GM18909 (cell line): ENCODE measurements at regions not wholly inside any gene's neighbourhood (a gene's known extent, or its start where the extent isn't known, plus 50 kb on each side); places are given as distances from the start of the nearest gene placed in this dataset.

Source experiments
- ATAC-seq: cut with Tn5 transposase; IDR thresholded peaks from one replicate; pipeline ENCODE4 v1.9.1; 2021; ENCODE audit warnings: mild to moderate bottlenecking; ENCODE audit not compliant: unreplicated experiment, poor library complexity

DNA sequence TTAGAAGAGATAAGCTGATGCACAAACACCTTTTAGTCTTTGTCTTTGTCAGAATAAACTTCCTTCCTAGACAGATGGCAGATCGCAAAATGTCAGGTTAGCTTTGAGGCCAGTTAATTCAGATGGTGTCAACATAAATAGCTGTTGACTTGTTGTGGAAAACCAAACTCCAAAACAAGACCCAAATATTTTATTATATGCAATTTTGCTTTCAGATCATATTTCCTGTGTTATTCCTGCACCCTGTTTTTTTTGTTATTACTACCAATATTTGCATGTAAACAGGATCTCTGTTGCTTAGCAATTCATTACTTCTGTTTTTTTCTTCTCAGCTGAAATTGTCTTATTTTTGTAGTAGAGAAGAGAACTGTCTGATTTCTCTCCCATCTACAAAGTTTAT, 316.0 kb downstream of the ETS1 start:
- no peak for ATAC-seq

- ATAC-seq, result no peak
Observed at GRCh38 chr11:128269466-128269865, 317.9 kb downstream of the ETS1 start.

GRCh38 chr11:128266893-128267292, 320.5 kb downstream of the ETS1 start:
- ATAC-seq, result no peak

GRCh38 chr11:128262463-128263345, 324.7 kb downstream of the ETS1 start:
- ATAC-seq, result no peak

DNA sequence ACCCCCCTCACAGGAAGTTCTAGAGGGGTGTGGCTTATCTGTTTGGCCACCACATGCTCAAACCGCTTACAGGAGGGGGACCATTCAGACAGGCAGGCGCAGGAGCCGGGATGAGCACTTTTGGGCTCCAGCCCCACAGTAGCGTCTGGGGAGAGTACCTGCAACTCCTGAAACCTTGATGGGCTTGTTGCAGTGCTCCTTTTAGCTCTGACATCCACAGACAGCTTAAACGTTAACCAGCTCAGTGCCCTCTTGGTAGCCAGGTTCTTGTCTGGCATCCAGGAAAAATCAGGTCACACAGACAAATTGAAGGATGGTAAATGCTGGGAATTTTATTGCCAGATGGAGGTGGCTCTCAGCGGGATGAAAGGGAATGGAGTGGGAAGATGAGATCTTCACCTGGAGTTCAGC, 326.3 kb downstream of the ETS1 start:
- ATAC-seq, result no peak

GRCh38 chr11:128260398-128260797, 327.0 kb downstream of the ETS1 start:
- no peak for ATAC-seq

GRCh38 chr11:128259816-128260215, 327.5 kb downstream of the ETS1 start:
- ATAC-seq, result no peak

DNA sequence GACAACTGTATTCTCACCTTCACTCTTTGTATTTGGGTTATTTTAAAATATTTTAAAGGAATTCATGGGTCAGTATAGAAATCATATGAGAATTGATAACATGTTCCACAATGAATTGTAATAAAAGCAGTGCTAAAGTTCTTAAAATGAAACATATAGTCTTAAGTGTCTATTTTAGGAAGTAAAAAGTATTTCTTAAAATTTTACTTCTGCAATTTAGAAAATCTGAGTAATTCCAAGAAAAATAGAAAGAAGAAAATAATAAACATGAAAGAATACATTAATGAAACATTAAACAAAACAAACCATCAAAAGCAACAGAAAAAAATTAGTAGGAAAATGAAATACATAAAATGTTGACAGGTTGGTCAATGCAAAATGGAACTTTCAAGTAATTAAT, 332.4 kb downstream of the ETS1 start:
- ATAC-seq, result no peak

- no peak for ATAC-seq
Observed at GRCh38 chr11:128251140-128251539, 336.2 kb downstream of the ETS1 start.

DNA sequence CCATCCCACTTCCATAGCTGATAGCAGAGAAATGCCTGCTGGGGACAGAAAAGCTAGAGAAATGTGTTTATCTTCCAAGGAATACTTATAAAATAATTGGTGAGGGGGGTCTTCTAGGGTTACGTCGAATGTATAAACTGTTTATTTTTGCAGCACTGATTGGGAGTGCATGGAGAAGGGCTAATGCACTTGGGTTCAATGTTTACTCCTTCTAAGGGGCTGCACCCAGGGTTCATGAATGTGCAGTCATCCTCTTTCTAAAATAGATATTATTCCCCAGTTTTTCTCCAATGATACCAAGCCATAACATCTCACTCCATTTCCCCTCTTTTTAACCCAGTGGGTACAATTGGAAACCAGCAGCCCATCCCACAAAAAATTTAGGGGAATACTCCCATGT, 336.9 kb downstream of the ETS1 start:
- ATAC-seq, result no peak

DNA sequence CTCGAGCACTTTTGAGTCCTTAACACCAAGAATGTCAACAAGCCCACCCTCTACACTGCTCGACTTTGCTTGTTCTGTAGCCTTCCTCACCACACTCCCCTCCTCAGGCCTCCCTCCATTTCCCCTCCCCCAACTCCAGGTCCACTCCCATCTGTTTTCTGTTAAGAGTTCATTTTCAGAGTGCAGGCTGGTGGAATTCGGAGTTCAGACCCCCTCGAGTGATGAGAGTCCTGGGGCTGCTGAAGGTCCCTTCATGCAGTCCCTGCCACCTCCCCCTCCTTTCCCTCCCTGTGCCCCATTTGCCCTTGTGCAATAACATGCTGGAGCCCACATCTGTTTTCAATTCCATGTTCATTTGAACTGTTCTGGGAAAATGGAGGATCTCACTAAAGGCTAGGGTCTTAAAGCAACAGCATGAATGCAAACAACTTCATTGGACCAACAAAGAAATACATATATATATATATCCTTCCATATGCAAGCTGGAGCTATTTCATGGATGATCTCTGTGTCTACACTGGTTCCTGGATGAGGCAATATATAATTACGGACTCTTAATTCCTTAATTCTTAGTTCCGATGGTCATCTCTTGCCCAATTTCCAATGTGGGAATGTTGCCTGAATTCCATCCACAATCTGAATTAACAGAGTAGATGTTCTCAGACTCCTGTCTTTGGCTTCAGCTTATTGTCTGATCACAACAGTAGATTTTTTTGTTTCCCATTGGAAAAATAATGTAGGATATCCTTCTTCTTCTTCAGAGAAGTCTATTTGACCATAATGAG, 340.4 kb downstream of the ETS1 start:
- ATAC-seq, result no peak

- no peak for ATAC-seq
Observed at GRCh38 chr11:128246364-128246801, 341.0 kb downstream of the ETS1 start.

- ATAC-seq, result no peak
Observed at GRCh38 chr11:128244871-128245270, 342.5 kb downstream of the ETS1 start.

GRCh38 chr11:128242451-128242850, 344.9 kb downstream of the ETS1 start:
- no peak for ATAC-seq

- no peak for ATAC-seq
Observed at GRCh38 chr11:128240546-128240945, 346.8 kb downstream of the ETS1 start.

DNA sequence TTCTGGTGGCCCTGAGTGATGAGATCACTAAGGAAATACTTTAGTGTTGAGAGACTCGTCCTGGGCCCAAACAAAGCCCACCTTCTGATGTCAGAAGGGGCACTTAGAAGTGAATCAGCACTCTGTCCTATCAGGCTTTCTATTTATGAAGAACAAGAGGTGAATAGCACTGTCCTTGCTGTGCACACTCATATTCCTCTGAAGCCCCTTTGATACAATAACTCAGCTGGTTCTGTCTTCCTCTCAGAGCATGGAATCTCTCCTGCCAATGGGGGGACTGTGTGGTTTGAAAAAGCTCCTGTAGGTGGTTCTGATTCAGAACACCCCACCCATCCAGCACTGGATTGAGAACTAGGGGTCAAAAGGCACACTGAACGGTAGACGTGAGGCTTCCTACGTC, 348.1 kb downstream of the ETS1 start:
- ATAC-seq, result no peak

DNA sequence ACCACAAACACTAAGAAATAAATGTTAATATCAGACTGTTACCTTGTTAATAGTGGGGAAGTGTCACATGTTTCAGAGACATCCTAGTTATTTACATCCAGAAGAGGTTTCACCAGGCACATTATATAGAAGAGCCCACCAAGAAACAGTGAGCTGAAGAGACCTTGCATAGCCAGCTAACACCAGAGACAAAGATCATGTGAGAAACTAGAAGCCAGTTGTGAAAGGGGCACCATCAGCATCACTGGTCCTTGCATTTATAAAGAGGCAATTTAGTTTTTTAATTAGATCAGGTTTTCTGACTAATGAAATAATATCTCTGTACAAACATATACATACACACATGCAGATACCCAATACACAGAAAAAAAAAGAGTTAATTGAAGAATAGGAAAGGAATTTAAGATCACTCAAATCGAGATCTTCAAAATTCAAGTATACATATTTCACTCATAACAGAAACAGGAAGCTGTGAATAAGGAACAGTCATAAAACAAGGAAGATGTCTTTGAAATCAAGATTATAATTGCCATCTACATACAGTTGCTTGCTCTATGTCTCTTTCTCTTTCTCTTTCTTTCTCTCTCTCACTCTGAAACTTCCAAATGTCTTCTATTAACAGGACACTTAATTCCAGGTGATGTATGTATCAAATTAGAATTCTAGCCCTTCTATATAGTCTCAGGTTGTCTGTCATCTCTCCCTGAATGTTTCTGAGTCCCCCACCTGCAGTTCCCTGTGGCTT, 348.7 kb downstream of the ETS1 start:
- no peak for ATAC-seq

DNA sequence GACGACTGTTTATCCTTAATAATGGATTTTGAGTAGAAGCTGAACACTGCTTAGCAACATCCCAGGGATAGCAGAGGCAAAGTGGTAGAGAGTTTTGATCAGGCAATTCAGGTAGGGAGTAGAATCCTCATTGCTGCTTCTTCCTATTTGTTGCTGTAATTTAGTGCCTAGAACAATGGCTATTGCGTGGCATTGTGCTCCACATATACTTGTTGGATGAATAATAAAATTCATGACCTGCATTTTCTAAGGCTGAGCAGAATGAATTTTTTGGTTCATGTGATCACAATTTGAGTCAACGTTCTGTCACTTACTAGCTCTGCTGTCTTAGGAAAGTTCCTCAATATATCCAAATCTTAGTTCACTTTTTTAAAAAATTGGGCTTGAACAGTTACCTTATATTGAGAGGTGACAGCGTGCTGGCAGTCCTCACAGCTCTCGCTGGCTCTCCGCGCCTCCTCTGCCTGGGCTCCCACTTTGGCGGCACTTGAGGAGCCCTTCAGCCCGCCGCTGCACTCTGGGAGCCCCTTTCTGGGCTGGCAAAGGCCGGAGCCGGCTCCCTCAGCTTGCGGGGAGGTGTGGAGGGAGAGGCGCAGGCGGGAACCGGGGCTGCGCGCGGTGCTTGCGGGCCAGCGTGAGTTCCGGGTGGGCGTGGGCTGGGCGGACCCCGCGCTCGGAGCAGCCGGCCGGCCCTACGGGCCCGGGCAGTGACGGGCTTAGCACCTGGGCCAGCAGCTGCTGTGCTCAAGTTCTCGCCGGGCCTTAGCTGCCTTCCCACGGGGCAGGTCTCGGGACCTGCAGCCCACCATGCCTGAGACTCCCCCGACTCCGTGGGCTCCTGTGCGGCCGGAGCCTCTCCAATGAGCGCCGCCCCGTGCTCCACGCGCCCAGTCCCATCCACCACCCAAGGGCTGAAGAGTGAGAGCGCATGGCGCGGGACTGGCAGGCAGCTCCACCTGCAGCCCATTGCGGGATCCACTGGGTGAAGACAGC, 350.6 kb downstream of the ETS1 start:
- no peak for ATAC-seq

- no peak for ATAC-seq
Observed at GRCh38 chr11:128235958-128236357, 351.4 kb downstream of the ETS1 start.

DNA sequence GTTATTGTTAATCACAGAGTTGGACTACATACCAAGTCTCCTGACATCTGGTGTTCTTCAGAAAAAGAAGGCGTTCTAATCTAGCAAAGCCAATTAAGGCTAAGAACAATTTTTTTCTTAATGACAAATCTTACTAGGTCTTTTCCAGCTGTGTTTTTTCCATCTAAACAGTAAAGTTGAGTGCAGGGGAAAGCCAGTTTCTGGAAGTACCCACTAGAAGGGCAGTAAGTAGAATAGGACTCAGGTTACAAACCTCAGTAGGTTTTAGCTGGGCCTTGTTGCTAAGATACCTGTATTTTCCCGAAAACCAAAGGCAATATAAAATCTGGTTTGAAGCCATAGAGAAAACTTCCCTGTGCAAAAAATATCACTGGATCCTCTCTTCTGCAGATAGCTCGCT, 351.9 kb downstream of the ETS1 start:
- ATAC-seq, result no peak
